HG03025 (cell line): ENCODE measurements at regions not wholly inside any gene's neighbourhood (a gene's known extent, or its start where the extent isn't known, plus 50 kb on each side); places are given as distances from the start of the nearest gene placed in this dataset.
A peak's percentile ranks its signal among the peaks of the same experiment; 100 is the strongest.

Source experiments
- ATAC-seq: cut with Tn5 transposase; IDR thresholded peaks from one replicate; pipeline ENCODE4 v1.9.1; 2021; ENCODE audit warnings: mild to moderate bottlenecking, moderate library complexity; ENCODE audit not compliant: unreplicated experiment, low FRiP score

DNA sequence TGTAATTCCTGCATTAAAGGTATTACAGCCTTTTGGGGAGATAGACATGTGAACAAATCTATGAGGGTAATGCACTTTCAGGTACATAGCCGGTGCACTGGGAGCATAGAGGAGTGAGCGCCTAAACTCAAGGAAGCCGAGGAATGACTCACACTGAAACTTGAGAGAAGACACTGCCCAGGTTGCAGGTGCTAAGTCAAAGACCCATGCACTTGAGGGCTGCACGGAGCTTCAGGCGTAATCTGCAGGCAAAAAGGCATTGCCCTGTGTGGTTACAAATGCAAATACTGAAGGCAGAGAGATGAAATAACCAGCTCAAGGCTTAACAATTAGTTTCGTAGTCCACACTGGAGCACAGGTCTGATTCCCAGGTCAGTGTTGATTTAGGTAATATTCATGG lies 51.0 kb upstream of the OSBPL3 start:
- peak; percentile 91 for ATAC-seq
